HFF-Myc (cell line): ENCODE measurements at regions not wholly inside any gene's neighbourhood (a gene's known extent, or its start where the extent isn't known, plus 50 kb on each side); places are given as distances from the start of the nearest gene placed in this dataset.

ENCODE experiments used
- DNase-seq: peaks from one replicate; pipeline ENCODE4 v3.0.0-alpha.2; 2011; ENCODE audit warnings: low read depth; ENCODE audit errors: extremely low read depth
- H3K4me3 ChIP-seq: replicated peaks from 2 replicates; pipeline ENCODE4 v1.5.1; 2011; ENCODE audit warnings: low read depth, mild to moderate bottlenecking, control low read depth, low read length
- TF ChIP-seq, protein P1 (sequence below): IDR thresholded peaks from 2 replicates; pipeline ENCODE4 v1.5.1; 2012; ENCODE audit warnings: mild to moderate bottlenecking, low read depth, low read length, control low read depth; ENCODE audit errors: missing control alignments

DNA sequence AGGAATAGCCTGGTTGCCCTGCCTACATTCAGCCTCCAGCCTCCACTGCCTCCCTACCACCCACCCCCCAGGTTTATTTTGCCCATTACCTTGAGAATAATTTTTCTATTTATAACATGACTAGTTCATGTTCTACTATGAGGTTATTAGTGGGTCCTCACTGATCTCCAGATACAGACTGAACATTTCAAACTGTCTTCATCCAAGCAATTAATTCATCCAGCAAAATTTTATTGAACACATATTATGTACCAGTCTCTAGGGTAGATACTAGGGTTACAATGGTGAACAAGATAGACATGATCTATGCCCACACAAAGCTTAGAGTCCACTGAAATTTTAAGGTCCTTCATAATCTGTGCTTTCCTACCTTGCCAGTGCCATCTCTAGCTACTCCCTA lies 51.6 kb upstream of the FHIP2A start:
- no peak overlapping the region for H3K4me3 ChIP-seq
- TF ChIP-seq, protein P1, sequence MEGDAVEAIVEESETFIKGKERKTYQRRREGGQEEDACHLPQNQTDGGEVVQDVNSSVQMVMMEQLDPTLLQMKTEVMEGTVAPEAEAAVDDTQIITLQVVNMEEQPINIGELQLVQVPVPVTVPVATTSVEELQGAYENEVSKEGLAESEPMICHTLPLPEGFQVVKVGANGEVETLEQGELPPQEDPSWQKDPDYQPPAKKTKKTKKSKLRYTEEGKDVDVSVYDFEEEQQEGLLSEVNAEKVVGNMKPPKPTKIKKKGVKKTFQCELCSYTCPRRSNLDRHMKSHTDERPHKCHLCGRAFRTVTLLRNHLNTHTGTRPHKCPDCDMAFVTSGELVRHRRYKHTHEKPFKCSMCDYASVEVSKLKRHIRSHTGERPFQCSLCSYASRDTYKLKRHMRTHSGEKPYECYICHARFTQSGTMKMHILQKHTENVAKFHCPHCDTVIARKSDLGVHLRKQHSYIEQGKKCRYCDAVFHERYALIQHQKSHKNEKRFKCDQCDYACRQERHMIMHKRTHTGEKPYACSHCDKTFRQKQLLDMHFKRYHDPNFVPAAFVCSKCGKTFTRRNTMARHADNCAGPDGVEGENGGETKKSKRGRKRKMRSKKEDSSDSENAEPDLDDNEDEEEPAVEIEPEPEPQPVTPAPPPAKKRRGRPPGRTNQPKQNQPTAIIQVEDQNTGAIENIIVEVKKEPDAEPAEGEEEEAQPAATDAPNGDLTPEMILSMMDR = no peak
- no peak for DNase-seq

- DNase-seq = no peak
- TF ChIP-seq, protein P1 = no peak
- no peak overlapping the region for H3K4me3 ChIP-seq
Measured at GRCh38 chr10:114771157-114771556, 50.4 kb upstream of the FHIP2A start.

DNA sequence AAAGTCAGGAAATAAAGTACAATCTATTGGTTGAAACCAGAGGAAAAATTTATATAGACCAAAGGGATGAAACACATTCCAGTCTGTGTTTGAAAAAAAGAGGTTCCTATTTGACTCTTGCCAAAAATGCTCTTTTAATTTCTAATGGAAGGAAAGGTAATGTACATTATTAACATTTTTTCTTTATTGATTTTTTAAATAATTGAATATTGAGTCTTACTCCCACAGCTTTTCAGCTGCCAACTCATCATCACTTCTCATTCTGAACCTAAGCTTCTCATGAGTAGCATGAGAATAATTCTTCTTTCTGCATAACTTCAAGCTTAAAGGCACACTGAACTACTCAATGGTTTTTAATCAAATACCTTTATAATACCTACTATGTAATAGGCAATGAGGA lies 49.8 kb upstream of the FHIP2A start:
- TF ChIP-seq, protein P1 = no peak
- H3K4me3 ChIP-seq = no peak overlapping the region
- no peak for DNase-seq
